GM21529 (cell line): ENCODE measurements at regions not wholly inside any gene's neighbourhood (a gene's known extent, or its start where the extent isn't known, plus 50 kb on each side); places are given as distances from the start of the nearest gene placed in this dataset.
"Not testable (repeated sequence)": the region's sequence is repeated elsewhere in the genome, so short reads cannot be mapped to it uniquely, and the experiment has no call there.

ENCODE experiments used
- ATAC-seq: cut with Tn5 transposase; IDR thresholded peaks from one replicate; pipeline ENCODE4 v1.9.1; 2021; ENCODE audit not compliant: unreplicated experiment

- ATAC-seq = no peak
These were observed 586.7 kb downstream of the CCDC85A start for GRCh38 chr2:56770490-56770889.

GRCh38 chr2:56784046-56784445 is 600.3 kb downstream of the CCDC85A start:
- ATAC-seq = no peak

GRCh38 chr2:56801214-56801613 is 617.4 kb downstream of the CCDC85A start:
- no peak for ATAC-seq

- no peak for ATAC-seq
These were observed 618.0 kb downstream of the CCDC85A start for GRCh38 chr2:56801770-56802169.

DNA sequence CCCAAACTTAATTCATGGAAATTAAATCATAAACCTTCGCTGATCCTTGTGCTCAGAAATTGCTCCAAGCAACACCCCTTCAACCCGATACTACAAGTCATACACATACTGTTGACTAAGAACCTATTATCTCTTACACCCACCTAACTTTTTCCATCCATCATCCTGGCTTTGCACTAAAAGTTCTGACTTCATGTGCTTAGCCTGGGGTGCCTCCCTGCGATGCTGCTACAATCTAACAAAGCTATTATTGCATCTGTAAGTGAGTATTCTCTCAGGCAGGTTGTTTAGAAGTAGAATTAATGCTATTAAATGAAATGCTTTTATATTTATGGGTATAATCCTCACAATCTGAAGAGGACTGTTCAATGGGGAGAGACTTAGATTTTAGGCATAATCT is 619.8 kb downstream of the CCDC85A start:
- no peak for ATAC-seq

DNA sequence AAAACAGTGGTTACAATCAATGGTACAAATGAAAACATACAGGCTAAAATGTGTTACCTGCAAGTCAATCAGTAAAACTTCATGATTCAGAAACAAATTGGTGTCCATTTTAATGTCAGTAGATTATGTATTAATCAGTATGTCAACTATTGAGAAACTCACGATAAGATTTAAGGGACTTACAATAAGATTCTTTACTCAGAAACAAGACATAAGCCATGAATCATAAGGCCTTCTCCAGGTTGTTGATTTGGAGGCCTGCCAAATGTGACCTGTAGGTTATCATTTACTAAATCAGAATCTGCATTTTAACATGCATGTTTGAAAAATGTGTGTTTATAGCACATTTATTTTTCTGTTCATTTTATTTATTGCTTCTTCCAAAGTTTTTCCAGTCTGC is 623.1 kb downstream of the CCDC85A start:
- ATAC-seq = no peak

GRCh38 chr2:56807861-56808260 is 624.1 kb downstream of the CCDC85A start:
- ATAC-seq = no peak

DNA sequence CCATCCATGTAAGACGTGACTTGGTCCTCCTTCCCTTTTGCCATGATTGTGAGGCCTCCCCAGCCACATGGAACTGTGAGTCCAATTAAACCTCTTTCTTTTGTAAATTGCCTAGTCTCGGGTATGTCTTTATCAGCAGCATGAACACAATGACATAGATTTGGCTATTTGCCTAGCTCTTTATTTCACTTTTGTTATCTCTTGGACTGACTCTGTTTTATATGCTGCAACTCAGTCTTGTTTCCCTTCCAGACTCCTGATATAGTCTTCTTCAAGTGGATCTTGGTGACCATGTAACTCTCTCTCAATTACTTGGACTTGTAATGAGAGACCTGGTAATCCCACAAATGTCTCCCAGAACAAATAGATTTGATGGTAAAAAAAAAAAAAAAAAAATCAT is 627.6 kb downstream of the CCDC85A start:
- no peak for ATAC-seq

GRCh38 chr2:56812432-56812831 is 628.6 kb downstream of the CCDC85A start:
- no peak for ATAC-seq

DNA sequence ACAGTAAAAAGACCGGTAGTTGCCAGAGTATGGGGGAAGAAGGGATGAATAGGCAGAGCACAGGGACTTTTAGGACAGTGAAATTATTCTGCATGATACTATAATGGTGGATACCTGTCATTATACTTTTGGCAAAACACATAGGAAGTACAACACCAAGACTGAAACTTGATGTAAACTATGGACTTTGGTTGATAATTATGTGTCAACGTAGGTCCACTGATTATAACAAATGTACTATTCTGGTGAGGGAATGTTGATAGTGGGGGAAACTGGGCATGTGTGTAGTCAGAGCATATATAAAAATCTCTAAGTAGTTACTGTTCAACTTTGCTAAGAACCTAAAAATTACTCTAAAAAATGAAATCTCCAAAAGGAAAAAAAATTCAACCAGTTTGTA is 629.7 kb downstream of the CCDC85A start:
- no peak for ATAC-seq

- no peak for ATAC-seq
These were observed 632.9 kb downstream of the CCDC85A start for GRCh38 chr2:56816666-56817065.

DNA sequence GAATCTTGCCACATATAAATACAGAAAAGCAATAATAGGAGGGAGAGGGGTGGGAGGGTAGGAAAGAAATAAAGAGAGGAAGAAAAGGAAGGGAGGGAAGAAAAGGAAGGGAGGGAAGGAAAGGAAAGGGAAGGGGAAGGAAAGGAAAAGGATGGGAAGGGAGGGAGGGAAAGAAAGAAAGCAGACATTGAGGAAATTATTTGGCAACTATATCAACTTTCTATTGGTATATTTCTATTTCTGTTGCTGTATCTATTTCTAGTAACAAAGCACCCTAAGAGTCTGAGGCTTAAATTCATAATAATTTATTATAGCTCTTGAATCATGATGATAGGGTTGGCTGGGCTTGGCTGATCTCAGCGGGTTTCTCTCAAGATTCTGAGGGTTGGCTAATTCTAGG is 648.0 kb downstream of the CCDC85A start:
- ATAC-seq = no peak

GRCh38 chr2:56834686-56835085 is 650.9 kb downstream of the CCDC85A start:
- no peak for ATAC-seq

- not testable (repeated sequence) for ATAC-seq
These were observed 656.2 kb downstream of the CCDC85A start for GRCh38 chr2:56840009-56840408.

GRCh38 chr2:56860991-56861390 is 677.2 kb downstream of the CCDC85A start:
- ATAC-seq = no peak

DNA sequence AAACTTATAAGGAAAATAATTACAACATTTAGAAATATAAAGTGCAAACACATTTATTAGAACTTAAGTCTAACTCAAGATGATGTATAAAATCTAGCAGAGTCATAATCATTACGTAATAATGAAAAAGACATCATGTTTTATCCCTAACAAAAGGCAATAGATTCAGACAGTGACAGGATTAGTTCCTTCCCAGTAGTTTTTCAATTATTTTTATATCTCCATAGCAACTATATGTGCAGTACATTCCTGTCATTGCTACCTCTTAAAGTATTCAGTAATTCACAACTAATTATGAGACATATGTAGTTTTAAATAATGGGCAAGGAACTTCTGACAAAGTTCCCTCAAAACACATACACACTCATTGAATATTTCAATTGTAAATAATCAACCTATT is 687.9 kb downstream of the CCDC85A start:
- no peak for ATAC-seq

DNA sequence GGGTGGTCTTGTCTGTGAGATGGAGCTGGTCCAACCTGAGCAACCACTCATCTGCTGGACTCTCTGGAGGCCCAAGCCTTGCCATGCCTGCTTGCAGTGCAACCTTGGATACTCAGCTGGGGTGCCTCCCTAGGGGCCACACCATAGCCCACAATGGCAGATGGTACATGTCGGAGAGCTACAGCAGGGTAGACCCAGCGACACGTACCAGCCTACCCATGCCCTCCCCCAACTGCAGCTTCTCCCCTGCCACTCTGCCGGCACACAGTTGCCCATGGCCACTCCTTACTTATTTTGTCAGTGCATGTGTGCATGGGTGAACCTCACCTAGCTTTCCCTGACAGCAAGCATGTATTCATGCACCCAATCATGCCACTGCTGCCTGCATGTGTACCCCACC is 690.9 kb downstream of the CCDC85A start:
- ATAC-seq = no peak

GRCh38 chr2:56889738-56890137 is 705.9 kb downstream of the CCDC85A start:
- no peak for ATAC-seq

- no peak for ATAC-seq
These were observed 708.6 kb downstream of the CCDC85A start for GRCh38 chr2:56892382-56892781.

DNA sequence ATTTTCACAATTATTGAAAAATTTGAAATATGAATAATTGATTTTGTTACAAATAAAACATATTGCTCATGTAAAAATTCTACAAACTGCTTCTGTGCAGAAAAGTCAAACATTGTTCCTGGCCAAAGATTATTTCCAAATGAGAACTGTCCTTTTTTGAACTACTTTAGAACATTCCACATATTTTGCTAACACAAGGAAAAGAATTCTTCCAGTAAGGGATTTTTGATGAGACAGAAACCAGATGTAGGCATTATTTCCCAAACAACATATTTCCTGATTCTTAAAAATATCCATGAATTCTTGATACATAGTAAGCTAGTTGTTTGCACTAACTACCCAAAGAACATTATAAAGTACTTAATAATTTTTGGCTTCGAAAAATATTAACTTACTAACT is 715.2 kb downstream of the CCDC85A start:
- no peak for ATAC-seq

GRCh38 chr2:56912490-56912889 is 728.7 kb downstream of the CCDC85A start:
- ATAC-seq = no peak

DNA sequence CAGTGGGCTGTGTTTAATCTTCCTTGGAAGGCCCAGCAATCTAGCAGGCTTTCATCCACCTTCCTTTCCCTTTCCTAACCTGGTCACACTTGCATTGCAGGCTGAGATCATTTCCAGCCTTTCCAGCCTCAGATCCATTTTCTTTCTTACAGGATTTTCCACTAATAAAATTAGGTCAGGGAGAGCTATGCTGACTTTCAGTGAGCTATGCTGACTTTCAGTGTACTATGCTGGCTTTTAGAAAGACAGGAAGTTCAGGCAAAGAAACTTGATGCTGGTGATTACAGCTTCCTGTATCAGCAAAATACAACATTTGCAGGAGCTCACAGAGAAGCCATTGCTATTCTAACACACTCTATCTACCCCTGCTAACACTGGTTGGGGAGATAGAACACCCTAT is 735.0 kb downstream of the CCDC85A start:
- no peak for ATAC-seq

DNA sequence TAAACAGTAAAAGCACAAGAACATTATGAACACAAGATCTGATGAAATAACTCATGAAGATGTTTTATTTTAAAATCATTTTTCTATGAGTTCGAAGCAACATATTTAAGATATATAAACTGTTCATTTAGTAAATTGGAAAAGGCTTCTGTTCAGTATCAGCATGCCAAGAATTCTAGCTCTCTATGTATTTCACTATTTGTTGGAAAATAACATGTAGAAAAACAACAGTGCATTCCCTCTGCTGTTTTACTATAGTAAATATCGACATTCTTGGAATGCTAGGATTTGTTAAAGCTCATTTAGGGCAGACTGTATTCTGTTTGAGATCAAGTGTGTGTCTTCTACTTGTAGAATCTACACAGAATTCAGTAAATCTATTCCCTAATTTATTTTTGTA is 750.2 kb downstream of the CCDC85A start:
- no peak for ATAC-seq

GRCh38 chr2:56934866-56935265 is 751.1 kb downstream of the CCDC85A start:
- no peak for ATAC-seq
